Right lung (tissue), 2 donors: ENCODE measurements at regions not wholly inside any gene's neighbourhood (a gene's known extent, or its start where the extent isn't known, plus 50 kb on each side); places are given as distances from the start of the nearest gene placed in this dataset.
"Not testable (repeated sequence)": the region's sequence is repeated elsewhere in the genome, so short reads cannot be mapped to it uniquely, and the experiment has no call there.

ENCODE experiments used
- DNase-seq, 2 donors: peaks; one replicate each; pipeline ENCODE4 v3.0.0-alpha.2; 2013

DNA sequence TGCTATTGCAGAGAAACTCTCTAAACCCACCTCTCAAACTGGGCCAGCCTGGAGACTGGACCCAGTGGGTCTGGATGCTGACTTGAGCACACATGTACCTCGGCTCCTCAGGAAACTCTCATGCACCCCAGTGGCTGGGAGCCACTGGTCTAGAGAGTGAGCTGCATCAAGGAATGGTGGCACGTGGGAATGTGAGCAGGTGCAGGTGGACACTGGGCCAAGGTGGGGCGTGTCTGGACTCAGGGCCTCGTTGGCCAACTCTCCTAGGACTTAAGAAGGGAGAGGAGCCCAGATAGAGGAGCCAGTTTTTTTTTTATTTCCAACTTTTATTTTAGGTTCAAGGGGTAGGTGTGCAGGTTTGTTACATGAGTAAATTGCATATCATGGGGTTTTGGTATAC, 75.5 kb upstream of the PLGLB2 start:
- DNase-seq = not testable (repeated sequence)

DNA sequence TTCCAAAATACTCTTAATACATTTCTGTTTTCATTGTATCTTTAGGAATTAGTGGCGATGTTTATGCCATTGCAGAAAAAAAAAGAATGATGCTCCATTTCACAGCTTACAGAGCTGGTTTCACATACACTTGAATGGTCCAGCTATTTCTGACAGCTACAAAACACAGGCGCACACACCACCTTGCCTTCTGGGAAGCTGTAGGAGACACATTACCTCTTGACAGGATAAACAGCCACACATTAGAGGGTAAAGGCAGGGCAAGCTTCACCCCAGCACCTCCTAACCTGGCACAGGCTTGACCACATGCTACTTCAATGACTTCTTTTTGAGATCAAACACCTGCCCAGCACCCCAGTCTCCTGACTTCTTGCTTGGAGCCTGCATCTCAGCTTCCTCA, 73.2 kb upstream of the PLGLB2 start:
- DNase-seq = not testable (repeated sequence)

DNA sequence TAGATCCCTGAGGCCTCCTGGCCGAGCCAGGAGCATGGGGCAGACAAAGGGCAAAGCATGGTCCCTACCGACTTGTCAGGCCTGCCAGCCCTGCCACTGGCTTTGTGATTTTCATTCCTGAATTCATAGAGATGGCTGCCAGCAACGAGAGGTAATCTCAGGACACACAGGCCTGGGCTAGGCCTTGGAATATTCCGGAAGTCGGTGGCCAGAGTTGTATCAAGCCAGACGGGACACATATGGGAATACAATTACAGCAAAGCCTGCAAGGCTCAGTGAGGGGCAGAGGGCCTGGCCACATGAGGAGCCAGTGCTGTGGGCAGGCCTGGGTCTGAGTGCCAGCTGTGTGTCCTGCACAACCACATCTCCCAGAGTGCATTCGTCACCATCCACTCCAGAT, 72.4 kb upstream of the PLGLB2 start:
- not testable (repeated sequence) for DNase-seq

DNA sequence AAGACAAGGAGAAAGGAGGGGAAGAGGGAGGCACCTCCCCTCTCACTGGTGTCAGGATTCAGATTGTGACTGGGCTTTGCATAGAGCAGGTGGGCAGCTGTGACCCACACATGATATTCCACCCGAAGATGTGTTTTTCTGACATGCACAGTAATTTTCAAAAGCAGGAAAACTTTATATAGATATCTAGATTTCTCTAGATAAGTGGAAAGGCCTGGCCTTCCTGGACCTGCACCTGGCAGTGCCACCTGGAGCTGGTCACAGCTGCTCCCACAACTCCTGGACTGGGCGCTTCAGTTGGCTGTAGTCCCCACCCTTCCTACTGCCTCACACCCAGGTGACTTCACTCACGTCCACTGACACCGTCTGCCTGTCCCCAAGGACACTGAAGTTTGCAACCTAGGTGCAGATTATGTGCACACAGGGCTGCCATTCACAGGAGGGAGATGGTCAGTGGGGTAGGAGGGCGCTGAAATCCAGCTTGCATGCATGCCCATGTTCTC, 70.4 kb upstream of the PLGLB2 start:
- DNase-seq = not testable (repeated sequence)

DNA sequence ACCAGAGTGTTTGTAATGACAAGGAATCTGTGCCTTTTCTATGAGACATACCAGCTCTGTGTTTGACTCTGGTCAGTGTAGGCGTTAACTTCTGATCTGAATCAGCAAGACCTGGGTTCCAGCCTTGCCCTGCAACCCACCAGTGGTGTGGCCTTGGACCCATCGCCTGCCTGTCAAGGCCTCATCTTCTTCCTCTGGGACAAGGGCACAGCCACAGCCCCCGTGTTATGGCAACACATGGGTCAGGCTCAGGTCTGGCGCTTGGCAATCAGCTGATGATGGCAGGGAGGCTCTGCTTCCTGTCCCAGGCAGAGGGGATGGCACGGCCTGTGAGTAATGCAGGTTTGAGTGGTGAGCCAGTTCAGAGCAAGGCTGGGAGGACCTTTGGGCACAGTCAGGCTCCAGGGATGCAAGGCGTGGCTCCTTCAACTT, 69.1 kb upstream of the PLGLB2 start:
- DNase-seq = not testable (repeated sequence)

DNA sequence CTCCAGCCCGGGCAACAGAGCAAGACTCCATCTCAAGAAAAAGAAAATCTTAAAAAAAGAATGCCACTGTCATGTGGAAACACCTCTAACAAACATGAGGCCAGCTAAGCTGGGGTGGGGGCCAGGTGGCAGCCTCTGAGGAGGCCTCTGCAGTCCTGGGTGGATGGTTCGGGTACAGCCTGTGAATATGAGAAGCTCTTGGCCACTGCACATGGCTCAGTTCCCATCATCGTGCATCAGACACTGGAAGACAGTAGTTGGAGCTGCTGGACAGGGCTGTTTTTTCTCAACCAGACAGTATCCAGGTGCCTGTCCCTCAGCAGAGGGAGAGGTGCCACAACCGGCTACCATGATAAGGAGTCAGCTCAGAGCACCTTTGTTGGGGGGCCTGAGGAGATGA, 67.9 kb upstream of the PLGLB2 start:
- not testable (repeated sequence) for DNase-seq

DNA sequence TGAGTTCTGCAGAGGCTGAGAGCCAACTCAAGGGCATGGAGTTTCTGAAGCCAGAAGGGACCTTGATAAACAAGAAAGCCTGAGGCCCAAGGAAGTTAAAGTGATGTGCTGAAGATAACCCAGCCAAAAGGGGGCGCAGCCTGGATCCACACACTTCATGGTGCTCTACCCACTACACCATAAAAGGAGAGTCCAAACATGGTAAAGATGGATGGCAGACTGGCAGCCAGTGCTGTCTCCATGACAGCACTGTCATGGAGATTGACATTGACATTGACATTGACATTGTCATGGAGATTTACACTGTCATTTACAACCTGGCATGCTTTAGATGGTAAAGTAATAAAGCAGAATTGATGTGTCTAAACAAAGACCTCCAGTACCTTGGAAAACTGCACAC, 67.2 kb upstream of the PLGLB2 start:
- DNase-seq = not testable (repeated sequence)

DNA sequence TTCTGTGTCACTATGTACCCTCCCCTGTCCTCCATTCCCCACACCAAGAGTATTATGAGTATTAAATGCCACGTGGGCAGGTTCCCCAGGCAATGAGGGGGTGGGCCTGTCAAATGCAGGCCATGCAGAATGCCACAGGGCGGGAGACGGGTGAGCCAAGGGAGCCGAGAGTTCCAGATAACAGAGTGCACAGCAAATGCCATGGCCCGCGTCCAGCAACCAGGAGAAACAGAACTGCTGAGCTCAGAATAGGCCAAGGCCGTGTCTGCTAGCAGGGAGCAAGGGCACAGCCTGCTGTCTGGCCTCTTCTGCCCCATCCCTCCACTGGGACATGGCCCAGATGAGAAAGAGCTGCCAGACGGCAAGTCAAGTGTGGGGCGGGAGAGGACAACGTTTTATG, 64.4 kb upstream of the PLGLB2 start:
- DNase-seq = peak; percentile 22 to 23

DNA sequence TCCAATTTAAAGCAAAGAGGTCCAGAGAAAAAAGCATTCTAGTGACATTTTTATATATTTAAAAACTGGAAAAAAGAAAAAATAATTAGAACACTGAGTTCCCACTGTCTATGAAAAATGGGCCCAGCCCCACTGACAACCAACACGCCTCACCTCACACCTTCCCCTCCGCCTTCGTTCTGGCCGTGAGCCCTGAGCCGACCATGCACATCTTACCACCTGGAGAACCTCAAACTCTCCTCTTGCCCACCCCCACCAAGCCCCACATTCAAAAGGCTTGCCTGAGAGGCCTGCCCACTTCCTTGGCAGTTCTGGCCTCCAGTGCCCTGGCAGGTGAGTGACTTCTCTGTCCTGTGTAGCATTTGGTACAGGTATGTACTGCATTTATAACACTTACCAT, 63.9 kb upstream of the PLGLB2 start:
- DNase-seq = not testable (repeated sequence)

DNA sequence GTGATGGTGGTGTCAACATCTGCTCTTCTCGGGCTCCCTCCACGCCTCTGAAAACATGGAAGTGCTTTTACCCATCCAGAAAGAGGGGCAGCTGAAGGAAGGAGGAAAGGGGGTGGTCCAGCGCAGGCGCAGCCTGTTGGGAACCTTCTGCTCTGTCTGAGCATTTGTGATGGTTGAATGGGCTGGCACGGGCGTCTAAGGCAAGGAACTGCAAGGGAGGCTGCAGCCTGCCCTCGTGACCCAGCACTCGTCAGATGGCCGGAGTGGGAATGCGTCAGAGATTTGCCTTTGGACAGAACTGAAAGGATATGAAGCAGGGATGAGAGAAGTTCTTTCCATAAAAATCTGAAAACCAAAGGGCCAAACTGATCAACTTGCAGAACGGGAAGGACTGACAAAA, 62.3 kb upstream of the PLGLB2 start:
- not testable (repeated sequence) for DNase-seq

DNA sequence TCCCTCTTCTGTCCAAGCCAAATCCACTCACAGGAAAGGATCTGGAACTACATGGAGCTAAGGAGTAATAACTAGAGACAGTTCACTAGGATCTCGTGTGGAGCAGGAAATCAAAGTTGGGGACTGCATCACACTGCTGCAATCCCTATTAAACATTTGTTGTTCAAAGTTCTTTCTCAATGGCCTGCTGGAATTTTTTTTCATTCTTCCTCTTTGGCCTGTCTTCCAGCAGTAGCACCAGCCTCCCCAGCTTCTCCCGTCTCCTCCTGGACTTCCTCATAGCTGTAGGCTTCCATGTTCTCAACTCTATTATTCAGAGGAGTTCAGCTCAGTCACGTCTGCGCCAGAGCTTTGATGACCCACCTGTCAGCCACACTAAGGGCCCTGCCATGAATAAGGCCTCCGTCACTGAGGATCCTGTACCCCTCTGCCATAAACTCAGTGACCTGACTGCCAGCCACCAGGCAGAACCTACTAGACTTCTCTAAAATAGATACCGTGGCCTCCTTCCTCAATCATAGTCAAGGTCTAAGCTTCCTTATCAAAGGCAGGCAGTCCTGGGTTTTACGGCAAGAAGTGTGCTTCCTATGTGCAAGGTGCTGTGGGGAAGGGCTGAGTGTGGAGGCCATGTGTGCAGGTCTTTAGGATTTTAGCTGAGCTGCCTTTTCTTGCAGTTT, 60.9 kb upstream of the PLGLB2 start:
- not testable (repeated sequence) for DNase-seq

DNA sequence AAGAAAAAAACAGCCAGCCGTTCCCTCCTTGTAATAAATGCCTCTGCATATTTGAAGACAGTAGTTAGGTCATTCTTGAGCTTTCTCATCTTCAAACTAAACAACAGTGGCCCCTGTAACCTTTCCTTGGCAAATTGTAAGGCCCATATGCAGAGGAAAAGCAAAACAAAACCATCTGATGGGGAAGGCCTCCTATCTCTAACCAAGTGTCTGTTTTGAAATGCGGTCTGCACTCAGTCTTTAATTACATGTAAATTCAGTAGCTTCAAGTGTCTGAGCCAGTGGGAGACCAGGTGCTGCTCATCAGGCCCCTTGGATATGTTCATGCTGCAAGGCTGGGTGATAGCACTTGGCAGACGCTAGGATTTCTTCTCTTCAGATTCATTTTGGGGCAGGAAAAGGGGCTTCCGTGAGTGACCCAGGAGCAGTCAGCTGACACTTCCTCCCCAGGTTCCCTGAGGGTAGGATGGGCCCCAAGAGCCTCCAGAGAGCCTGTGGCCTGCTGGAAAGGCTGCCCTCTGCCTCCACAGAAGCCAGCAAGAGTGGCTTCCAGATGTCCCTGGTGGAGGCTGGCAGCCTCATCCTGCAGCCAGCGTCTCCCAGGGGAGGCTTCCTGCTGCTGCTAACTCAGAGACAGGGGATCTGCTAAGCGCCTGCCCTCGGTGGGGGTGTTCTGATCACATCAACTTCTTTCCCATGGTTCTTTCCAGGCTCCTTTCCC, 60.2 kb upstream of the PLGLB2 start:
- peak in 1 of 2 donors; percentile 14 for DNase-seq

DNA sequence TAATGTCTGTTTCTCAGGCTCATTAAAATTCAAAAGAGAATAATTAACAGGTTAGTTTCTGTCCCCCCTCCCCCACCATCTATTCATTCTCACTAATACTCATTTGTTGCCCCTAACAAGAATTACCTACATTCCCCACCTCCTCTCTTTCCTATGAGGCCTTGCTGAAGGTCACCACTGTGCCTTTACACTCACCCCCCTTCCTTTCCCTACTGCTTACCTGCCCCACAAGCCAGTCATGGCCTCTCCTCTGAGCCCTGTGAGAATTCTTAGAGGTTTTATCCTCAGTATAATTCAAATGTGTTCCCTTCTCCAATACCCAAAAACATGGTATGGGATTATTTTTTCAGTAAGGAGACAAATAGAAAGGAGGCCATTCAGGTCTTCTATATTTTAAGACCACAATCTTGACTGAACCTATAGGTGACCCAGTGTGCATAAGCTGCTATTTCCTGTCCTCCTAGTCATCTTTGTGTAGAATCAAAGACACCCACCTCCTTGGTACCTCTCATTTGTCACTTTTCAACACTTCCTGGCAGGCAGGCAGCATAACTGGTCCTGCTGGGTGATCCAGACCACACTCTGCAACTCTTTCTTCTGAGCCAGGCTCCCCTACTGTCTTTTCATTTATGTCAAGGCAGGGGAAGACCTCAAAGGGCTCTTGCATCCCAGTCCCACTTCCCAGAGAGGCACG, 55.8 kb upstream of the PLGLB2 start:
- DNase-seq = not testable (repeated sequence)

DNA sequence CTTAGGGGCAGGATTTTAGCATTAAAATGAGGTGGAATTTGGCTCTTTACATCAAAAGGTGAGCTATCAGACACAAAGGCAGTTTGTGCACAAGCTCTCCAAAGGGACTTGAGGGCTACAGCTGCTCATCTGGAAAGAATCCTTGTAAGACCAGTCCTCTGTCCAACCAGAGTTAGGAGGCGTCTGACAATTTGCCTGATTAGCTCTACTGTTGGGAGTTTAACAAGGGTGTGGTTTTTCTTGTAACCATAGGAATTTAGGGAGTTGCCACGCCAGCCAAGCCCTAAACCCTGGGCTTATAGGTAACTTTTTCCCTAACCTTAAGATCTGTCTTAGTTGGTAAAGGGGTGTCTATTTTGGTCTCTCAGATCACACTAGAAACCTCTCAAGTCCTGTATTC, 55.0 kb upstream of the PLGLB2 start:
- not testable (repeated sequence) for DNase-seq

DNA sequence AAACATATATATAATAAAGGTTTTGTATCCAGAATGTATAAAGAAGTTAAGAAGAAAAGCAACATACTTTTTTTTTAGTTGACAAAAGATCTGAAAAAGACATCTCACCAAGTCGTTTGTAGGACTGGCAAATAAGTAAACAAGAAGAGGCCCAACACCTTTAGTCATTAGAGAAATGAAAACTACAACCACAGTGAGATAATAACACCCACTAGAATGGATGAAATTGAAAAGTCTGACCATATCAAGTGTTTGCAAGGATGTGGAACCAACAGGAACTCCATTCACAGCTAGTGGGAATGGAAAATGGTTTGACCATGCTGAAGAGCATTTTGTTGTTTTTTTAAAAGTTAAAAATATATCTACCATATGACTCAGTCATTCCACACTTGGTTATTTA, 54.0 kb upstream of the PLGLB2 start:
- DNase-seq = not testable (repeated sequence)

DNA sequence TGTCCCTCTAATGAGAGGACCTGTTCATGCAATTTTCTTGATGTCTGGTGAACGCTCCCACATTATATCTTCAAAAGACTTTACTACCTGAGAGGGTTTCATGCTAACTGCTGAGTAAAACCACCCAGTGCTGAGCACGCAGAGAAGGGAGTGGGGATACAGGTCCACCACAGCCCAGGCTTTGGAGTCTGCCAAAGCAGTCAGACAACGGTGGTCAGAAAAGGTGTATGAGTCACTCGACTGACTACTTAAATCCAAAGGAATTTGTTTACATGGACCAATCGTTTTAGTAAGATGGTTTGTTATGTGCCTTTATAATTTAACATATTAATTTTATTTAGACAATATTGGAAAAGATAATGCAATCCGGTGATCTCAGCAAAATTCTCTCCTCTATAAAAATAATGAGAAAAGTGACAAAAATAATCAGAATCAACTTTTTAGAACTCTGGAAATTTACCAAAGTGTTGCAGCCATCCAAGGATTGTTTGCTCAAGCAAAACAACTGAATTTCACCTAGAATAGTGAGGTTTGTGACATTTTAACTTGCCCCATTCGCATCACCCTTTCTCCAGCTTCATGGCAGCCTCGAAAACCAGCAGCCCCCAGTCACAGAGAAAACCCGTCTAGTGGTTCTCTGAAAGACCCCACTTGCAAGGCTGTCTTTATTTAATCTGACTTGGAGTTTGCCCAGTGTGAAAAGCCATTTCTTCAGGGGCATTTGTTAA, 52.1 kb upstream of the PLGLB2 start:
- DNase-seq = not testable (repeated sequence)
